B cell (primary cell): ENCODE measurements at regions not wholly inside any gene's neighbourhood (a gene's known extent, or its start where the extent isn't known, plus 50 kb on each side); places are given as distances from the start of the nearest gene placed in this dataset.

Source experiments
- EZH2 ChIP-seq: IDR thresholded peaks from 2 replicates; pipeline ENCODE4 v1.6.1; 2012; ENCODE audit warnings: borderline replicate concordance, low read depth, mild to moderate bottlenecking, moderate library complexity, low read length; ENCODE audit not compliant: insufficient read depth, poor library complexity, severe bottlenecking
- TF ChIP-seq, protein P1 (sequence below): fragments of 200-600 bp; IDR thresholded peaks from one replicate; pipeline ENCODE4 v1.8.0; 2022; ENCODE audit warnings: antibody characterized with exemption, mild to moderate bottlenecking

DNA sequence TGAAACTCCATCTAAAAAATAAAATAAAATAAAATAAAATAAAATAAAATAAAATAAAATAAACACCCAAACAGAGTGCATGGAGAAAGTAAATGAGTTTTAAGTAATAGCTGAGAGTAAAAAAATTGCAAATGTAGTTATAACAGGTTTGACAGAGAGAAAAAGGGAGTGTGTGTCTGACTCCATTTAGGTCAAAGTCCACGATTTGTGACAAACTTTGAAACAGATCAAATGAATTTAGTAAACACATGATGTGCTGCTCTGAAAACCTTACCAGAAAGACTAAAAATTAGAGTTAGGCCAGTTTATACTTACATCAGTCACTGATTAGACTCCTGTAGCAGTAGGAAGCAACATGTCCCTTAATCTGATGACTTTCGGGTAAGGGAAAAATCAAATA, 346.6 kb downstream of the PARP8 start:
- TF ChIP-seq, protein P1, sequence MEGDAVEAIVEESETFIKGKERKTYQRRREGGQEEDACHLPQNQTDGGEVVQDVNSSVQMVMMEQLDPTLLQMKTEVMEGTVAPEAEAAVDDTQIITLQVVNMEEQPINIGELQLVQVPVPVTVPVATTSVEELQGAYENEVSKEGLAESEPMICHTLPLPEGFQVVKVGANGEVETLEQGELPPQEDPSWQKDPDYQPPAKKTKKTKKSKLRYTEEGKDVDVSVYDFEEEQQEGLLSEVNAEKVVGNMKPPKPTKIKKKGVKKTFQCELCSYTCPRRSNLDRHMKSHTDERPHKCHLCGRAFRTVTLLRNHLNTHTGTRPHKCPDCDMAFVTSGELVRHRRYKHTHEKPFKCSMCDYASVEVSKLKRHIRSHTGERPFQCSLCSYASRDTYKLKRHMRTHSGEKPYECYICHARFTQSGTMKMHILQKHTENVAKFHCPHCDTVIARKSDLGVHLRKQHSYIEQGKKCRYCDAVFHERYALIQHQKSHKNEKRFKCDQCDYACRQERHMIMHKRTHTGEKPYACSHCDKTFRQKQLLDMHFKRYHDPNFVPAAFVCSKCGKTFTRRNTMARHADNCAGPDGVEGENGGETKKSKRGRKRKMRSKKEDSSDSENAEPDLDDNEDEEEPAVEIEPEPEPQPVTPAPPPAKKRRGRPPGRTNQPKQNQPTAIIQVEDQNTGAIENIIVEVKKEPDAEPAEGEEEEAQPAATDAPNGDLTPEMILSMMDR = no peak
- TF ChIP-seq EZH2 = no peak
